Keratinocyte (primary cell): ENCODE measurements at regions not wholly inside any gene's neighbourhood (a gene's known extent, or its start where the extent isn't known, plus 50 kb on each side); places are given as distances from the start of the nearest gene placed in this dataset.

Source experiments
- DNase-seq: peaks from one replicate; pipeline ENCODE4 v3.0.0-alpha.2; 2011; ENCODE audit warnings: low read depth, missing footprints, low spot score
- FAIRE-seq: peaks from 2 replicates; lab custom pipeline; 2011; peaks lifted over from hg19 to GRCh38; lab: Jason Lieb, UNC
- H2AFZ ChIP-seq: 2 replicates; pipeline ENCODE4 v1.6.0; 2012; ENCODE audit warnings: low read length, control low read depth, inconsistent platforms; ENCODE audit not compliant: control insufficient read depth
- H3K27ac ChIP-seq: 2 replicates; pipeline ENCODE4 v1.5.1; 2011; ENCODE audit warnings: low read length; ENCODE audit not compliant: control insufficient read depth, insufficient read depth
- H3K27me3 ChIP-seq: 3 replicates; pipeline ENCODE4 v1.6.0; 2011; ENCODE audit warnings: low read length; ENCODE audit not compliant: control insufficient read depth, insufficient read depth; ENCODE audit errors: extremely low read depth
- H3K36me3 ChIP-seq, 2 experiments: 2 replicates in 1 of 2; 3 replicates in 1 of 2; pipeline ENCODE4 v1.5.1; 2011; ENCODE audit warnings: low read length in 2 of 2, mild to moderate bottlenecking in 1 of 2; ENCODE audit not compliant: control insufficient read depth in 2 of 2, insufficient read depth in 2 of 2; ENCODE audit errors: extremely low read depth in 1 of 2
- H3K4me1 ChIP-seq: 3 replicates; pipeline ENCODE4 v1.5.1; 2011; ENCODE audit warnings: low read length; ENCODE audit not compliant: control insufficient read depth, insufficient read depth; ENCODE audit errors: extremely low read depth
- H3K4me2 ChIP-seq: 3 replicates; pipeline ENCODE4 v1.6.0; 2011; ENCODE audit warnings: low read depth, low read length; ENCODE audit not compliant: control insufficient read depth, insufficient read depth; ENCODE audit errors: extremely low read depth
- H3K4me3 ChIP-seq, 3 experiments: fragments of 200-600 bp in 1 of 3; sonication (generic) in 1 of 3; 2 replicates in 2 of 3; 3 replicates in 1 of 3; pipeline ENCODE4 v1.5.1; 2011 to 2016; ENCODE audit warnings: low read length in 3 of 3, mild to moderate bottlenecking in 3 of 3, control low read depth in 2 of 3, inconsistent platforms in 1 of 3, low read depth in 1 of 3, mixed read lengths in 1 of 3, mixed run types in 1 of 3, moderate library complexity in 1 of 3; ENCODE audit not compliant: control insufficient read depth in 2 of 3, insufficient read depth in 2 of 3; ENCODE audit errors: extremely low read depth in 1 of 3
- H3K79me2 ChIP-seq: 2 replicates; pipeline ENCODE4 v1.6.0; 2012; ENCODE audit warnings: low read length; ENCODE audit not compliant: control insufficient read depth, insufficient read depth
- H3K9ac ChIP-seq: 3 replicates; pipeline ENCODE4 v1.6.0; 2011; ENCODE audit warnings: low read length; ENCODE audit not compliant: control insufficient read depth, insufficient read depth; ENCODE audit errors: extremely low read depth
- H3K9me1 ChIP-seq: 3 replicates; pipeline ENCODE4 v1.6.0; 2011; ENCODE audit warnings: low read length; ENCODE audit not compliant: control insufficient read depth, insufficient read depth; ENCODE audit errors: extremely low read depth
- H3K9me3 ChIP-seq: 2 replicates; pipeline ENCODE4 v1.5.1; 2012; ENCODE audit warnings: low read depth, low read length; ENCODE audit not compliant: control insufficient read depth
- H4K20me1 ChIP-seq: 3 replicates; pipeline ENCODE4 v1.6.0; 2011; ENCODE audit warnings: low read length; ENCODE audit not compliant: control insufficient read depth, insufficient read depth; ENCODE audit errors: extremely low read depth
- CTCF ChIP-seq, 3 experiments: IDR thresholded peaks in 1 of 3; conservative IDR thresholded peaks in 1 of 3; optimal IDR thresholded peaks in 1 of 3; 2 replicates in 2 of 3; 3 replicates in 1 of 3; pipeline versions ENCODE3 to v1.5.1; 2011; ENCODE audit warnings: low read length in 3 of 3, mild to moderate bottlenecking in 3 of 3, moderate library complexity in 2 of 3, control low read depth in 1 of 3, inconsistent platforms in 1 of 3; ENCODE audit not compliant: insufficient read depth in 2 of 3; ENCODE audit errors: extremely low read depth in 1 of 3
- EZH2 ChIP-seq: IDR thresholded peaks from one replicate; pipeline ENCODE4 v1.6.1; 2012; ENCODE audit warnings: inconsistent platforms, mild to moderate bottlenecking, low read length, moderate library complexity
- dilution Hi-C: fragments of 300-500 bp; cut with MboI; formaldehyde crosslinking; loops from one replicate; pipeline ENCODE4 v1.7.0; 2020; ENCODE audit warnings: low sequenced_read_pairs; ENCODE audit not compliant: extremely low pct_ligation_motif_present

- H3K4me2 ChIP-seq: no peak overlapping the region
- H3K27ac ChIP-seq: no peak overlapping the region
- dilution Hi-C loops: no loop called here
- H3K9ac ChIP-seq: no peak overlapping the region
- no peak overlapping the region for H2AFZ ChIP-seq
- no peaks in the 10 kb centered on the region for H3K9me1 ChIP-seq
- H3K4me1 ChIP-seq: no peaks in the 10 kb centered on the region
- no peak for TF ChIP-seq EZH2
- TF ChIP-seq CTCF (optimal IDR thresholded peaks at IDR 0.05 in 1 of 3, IDR thresholded peaks at IDR 0.05 in 1 of 3, conservative IDR thresholded peaks at IDR 0.05 in 1 of 3; ENCODE audit: extremely low read depth in 1 of 3, insufficient read depth in 2 of 3, low read length in 3 of 3): no peak
- DNase-seq: no peak
- no peak for FAIRE-seq
- no peak overlapping the region for H3K4me3 ChIP-seq
- no peaks in the 10 kb centered on the region for H3K27me3 ChIP-seq
- H3K79me2 ChIP-seq: no peaks in the 10 kb centered on the region
- H3K9me3 ChIP-seq: peaks cover 9% of the 10 kb centered on the region
- no peaks in the 10 kb centered on the region for H4K20me1 ChIP-seq
- H3K36me3 ChIP-seq: no peaks in the 10 kb centered on the region
Observed at GRCh38 chr22:49621601-49622210, 206.0 kb downstream of the BRD1 start.

GRCh38 chr22:49620666-49621065 lies 207.0 kb downstream of the BRD1 start:
- DNase-seq: no peak
- no peak overlapping the region for H2AFZ ChIP-seq
- no peaks in the 10 kb centered on the region for H3K4me1 ChIP-seq
- H3K27me3 ChIP-seq: no peaks in the 10 kb centered on the region
- dilution Hi-C loops: no loop called here
- TF ChIP-seq EZH2 (no peak), CTCF (optimal IDR thresholded peaks at IDR 0.05 in 1 of 3, IDR thresholded peaks at IDR 0.05 in 1 of 3, conservative IDR thresholded peaks at IDR 0.05 in 1 of 3; ENCODE audit: extremely low read depth in 1 of 3, insufficient read depth in 2 of 3, low read length in 3 of 3) (no peak)
- H3K9ac ChIP-seq: no peak overlapping the region
- no peaks in the 10 kb centered on the region for H3K36me3 ChIP-seq
- no peak overlapping the region for H3K4me2 ChIP-seq
- no peaks in the 10 kb centered on the region for H3K9me1 ChIP-seq
- no peak overlapping the region for H3K27ac ChIP-seq
- no peaks in the 10 kb centered on the region for H4K20me1 ChIP-seq
- peaks cover 9% of the 10 kb centered on the region for H3K9me3 ChIP-seq
- no peak overlapping the region for H3K4me3 ChIP-seq
- no peaks in the 10 kb centered on the region for H3K79me2 ChIP-seq
- no peak for FAIRE-seq
